Embryonic facial prominence (tissue), 1 donor: ENCODE measurements at regions not wholly inside any gene's neighbourhood (a gene's known extent, or its start where the extent isn't known, plus 50 kb on each side); places are given as distances from the start of the nearest gene placed in this dataset.

Experiments used
- DNase-seq: peaks from one replicate; pipeline ENCODE4 v3.0.0-alpha.2; 2016; ENCODE audit errors: extremely low spot score

- DNase-seq, result no peak
These were observed 1802.9 kb upstream of the WWC1 start for GRCh38 chr5:166488560-166488959.

DNA sequence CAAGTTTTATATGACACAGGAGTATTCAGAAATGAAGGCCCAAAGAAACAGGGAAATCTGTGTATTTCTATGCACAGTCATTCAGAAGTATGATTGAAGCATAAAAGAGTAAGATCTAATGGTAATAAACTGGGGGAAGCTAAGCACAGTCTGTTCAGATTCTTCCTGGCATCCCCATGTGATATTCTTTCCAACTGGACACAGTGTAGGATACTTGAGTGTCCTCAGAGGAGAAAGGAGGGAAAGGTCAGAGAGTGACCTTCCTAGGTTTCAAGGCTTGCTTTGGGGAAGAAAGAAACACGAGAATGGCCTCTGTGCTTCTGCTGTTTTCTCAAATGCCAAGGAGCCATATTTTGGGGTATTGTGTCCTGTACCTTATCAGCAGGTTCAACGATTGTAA is 1798.4 kb upstream of the WWC1 start:
- no peak for DNase-seq

DNA sequence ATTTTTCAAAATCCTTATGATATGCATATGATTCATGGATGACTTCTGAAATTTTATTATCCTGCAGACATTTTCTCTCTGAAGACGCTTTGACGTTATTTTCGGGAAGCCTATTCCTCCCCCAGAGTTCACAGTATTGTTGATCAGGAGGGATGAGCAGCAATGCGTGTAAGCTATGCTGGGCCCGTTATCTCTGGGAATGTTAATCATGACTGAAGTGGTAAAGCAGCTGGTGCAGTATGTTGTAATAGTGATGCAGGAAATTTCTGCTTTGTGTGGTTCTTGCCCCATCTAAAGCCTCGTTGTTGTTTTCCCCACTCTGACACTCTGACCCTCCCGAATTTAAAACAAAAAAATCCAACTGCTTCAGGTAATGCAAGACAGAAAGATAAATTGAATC is 1797.8 kb upstream of the WWC1 start:
- no peak for DNase-seq

- no peak for DNase-seq
These were observed 1793.8 kb upstream of the WWC1 start for GRCh38 chr5:166497496-166498104.

DNA sequence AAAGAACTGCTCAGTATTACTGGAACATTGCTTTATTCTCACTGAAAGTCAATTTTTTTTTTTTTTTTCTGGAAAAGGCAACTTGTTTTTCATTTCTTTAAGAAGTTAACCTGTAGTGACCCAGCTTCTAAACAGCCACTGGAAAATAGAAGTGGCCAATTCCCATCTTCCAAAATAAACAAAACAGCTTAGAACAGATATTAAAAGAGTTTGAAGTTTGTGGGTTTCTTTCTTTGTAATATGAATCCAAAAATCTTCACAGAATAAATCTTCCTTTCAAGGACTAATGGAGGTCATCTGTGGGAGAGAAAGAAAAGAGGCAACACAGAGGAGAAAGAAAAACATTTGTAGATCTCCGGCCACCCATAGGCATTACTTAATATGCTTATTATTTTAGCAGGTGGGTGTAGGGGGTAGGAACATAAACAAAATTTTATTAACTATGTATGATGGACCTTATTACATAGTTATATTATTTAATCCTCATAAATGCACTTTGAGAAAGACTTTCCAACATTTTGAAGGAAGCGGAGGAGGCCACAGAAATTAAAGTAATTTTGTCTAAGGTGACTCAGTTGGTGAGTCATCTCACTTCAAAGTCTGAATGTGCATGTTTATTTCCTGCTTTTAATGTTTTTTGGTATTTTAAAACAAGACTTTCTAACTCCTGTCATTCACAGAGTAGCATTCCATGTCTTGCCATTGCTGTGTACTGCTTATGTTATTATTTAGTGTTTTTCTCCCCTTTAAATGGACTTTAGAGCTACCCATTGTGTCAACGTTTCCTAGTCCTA is 1791.8 kb upstream of the WWC1 start:
- DNase-seq, result no peak

GRCh38 chr5:166503506-166503905 is 1787.9 kb upstream of the WWC1 start:
- DNase-seq, result no peak

GRCh38 chr5:166505067-166505466 is 1786.4 kb upstream of the WWC1 start:
- DNase-seq, result no peak

GRCh38 chr5:166505544-166505943 is 1785.9 kb upstream of the WWC1 start:
- DNase-seq, result no peak

GRCh38 chr5:166507810-166508425 is 1783.5 kb upstream of the WWC1 start:
- DNase-seq, result no peak

GRCh38 chr5:166509085-166509484 is 1782.4 kb upstream of the WWC1 start:
- DNase-seq, result peak; percentile 10

DNA sequence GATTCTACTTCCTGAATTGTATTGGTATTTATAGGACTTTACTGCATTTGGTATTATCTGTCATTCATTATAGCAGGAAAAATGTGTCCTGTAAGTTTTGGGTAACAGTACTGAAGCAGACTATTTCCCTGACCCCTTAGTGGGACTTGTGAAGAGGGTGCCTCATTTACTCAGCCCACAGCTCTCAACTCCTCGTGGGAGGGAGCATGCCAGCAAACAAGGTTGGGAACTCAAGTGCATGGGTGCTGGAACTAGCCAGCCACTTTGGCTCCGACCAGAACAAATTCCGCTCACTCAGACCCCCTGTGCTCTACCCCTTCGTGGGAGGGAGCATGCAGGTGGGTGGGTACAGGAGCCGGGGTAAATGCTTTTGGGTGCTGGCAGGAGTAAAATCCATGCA is 1773.5 kb upstream of the WWC1 start:
- DNase-seq, result no peak

GRCh38 chr5:166523206-166523605 is 1768.2 kb upstream of the WWC1 start:
- DNase-seq, result no peak

GRCh38 chr5:166529200-166529599 is 1762.2 kb upstream of the WWC1 start:
- DNase-seq, result no peak

DNA sequence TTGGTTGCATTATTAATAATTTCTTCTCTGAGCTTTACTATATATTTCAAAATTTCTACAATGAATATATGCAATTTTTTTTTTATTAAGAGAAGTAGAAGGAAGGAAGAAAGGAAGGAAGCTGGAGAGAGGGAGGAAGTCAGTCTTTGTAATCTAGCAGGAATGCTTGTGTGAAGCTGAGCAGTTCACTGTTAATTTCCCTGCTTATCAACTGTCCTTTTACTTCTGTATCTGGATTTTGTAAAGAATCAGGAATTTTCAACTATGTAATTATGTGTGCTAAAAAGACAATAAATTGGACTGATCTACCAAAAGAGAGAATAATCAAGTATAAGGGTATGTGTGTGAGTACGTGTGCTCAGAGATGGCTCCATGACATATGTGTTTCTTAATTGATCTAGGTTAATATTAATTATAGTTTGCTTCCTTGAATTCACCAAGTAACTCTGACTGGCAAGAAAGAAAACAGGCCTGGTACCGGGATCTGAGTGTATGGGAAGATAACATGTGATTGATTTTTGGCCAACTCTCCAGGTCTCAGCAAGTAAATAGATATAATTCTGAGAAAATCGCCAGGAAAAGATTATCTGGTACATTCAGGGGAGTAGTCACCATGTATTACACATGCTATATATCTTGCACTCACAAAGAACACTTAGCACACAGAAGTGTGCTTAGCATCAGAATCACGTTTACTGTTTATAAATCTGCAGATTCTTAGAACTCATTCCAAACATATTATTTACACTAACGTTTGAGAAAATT is 1758.8 kb upstream of the WWC1 start:
- no peak for DNase-seq

DNA sequence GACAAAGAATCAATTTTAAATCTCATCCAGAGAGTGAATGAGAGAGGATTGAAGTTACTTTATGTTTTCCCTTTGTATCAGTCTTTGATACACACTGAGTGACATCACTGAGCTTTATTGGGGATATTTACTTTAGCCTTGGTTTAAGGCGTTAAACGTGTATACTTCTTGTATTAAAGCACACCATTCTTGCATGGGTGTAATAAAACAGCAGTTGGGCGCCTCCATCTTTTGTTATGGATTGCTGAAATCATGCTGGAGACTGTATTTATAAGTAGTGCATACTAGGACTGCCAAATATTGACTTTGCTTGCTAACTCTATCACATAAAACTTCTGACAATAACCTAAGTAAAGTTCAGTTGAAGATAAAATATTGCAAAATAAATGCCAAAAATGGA is 1755.8 kb upstream of the WWC1 start:
- no peak for DNase-seq

DNA sequence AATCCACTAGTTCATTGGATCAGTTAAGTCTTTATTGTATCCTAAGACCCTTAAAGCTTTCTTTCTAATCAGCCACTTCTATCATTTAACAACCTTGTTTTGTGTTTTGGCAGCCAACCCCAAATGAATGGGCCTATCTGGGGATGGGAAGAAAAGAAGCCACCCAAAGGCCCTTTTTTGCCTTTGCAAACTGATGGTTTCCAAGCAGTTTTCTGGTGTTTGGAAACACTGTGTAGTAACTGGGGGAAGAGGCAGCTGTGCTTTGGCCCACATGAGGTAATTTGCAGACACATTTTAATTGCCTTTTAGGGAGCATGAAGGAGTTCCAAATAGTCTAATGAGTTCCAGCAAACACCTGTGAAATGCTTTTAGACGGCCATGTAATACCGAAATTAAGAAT is 1751.3 kb upstream of the WWC1 start:
- DNase-seq, result no peak

- DNase-seq, result no peak
These were observed 1740.1 kb upstream of the WWC1 start for GRCh38 chr5:166551384-166551783.

- DNase-seq, result no peak
These were observed 1737.7 kb upstream of the WWC1 start for GRCh38 chr5:166553778-166554177.

DNA sequence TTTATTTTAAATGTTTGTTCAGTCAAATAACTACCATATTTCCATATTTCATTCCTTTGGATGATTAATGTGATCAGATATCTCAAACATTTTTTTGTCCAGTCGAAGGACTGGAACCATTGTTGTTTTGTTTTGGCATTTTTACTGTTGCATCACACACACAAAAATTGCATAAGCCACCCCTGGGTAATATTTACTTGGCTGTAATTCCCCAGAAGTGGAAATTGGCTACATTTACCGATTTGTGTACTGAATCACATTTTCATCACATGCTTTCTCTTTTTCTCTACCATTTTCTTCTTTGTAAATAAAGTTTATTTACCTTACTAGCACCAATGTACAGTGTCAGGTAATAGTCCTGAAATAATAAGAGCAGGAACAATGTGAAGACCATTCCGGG is 1729.7 kb upstream of the WWC1 start:
- no peak for DNase-seq

- no peak for DNase-seq
These were observed 1729.2 kb upstream of the WWC1 start for GRCh38 chr5:166562246-166562645.

DNA sequence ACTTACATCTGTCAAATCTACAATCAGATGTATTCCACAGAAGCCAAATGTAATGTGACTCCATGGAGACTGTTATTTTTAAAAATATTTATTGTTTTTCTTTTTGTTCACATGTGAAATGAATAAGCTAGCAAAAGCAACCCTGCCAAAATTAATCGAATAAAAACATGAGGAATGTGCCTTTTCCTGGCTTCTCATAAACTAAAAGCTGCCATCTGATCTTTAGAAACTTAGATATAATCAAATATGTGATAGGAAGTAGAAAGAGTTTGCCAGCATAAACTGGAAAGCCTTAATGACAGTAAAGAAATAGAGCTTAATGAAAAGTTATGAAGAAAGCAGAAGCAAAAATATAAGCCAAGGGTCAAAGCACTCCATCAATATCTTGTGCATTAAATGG is 1724.7 kb upstream of the WWC1 start:
- no peak for DNase-seq

DNA sequence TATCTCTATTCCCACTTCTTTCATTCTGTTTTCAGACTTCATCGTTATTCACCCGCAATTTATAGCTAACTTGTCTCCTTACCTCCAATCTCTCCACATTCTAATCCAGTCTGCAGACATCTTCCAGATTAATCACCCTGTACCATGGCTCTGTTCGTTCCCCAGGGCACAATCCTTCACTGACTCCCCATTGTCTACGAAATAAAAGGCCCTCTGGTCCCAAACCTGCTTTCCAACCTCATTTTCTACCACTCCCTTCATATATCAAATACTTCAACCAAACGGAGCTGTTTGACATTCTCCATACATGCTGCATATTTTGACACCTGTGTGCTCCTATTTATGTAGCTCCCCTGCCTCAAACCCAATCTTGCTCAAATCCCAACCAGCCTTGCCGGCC is 1720.6 kb upstream of the WWC1 start:
- DNase-seq, result no peak
